ENCODE measurements at regions not wholly inside any gene's neighbourhood (a gene's known extent, or its start where the extent isn't known, plus 50 kb on each side); places are given as distances from the start of the nearest gene placed in this dataset.

DNA sequence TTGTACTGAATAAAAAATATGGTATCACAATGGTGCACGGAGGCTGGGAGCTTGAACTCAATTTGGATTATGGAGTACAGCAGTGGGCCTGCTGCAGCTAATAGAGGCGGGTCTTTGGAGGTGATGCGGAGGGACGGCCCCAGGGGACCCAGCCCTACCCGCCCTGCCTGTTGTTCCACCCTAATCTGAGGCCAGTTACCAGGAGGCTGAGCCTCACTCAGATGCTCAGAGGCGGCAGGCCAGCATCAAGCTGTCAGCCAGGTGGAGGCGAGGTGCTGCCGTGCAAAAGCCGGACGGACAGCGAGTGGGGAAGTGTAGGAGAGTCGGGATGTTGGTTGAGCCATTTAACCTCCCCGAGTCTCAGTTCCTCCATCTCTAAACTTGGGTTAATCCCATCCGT is 218.5 kb upstream of the RGMA start:
- no peak for TF ChIP-seq ZNF584 (CRISPR knock-in tag; IDR thresholded peaks at IDR 0.05; ENCODE audit: low read depth)
- no peak for TF ChIP-seq RFX5 (IDR thresholded peaks at IDR 0.05; ENCODE audit: low read depth, low read length)
- no peak for TF ChIP-seq NRF1 (conservative IDR thresholded peaks at IDR 0.05 in 1 of 2, IDR thresholded peaks at IDR 0.05 in 1 of 2)
- no peak for TF ChIP-seq BMI1 (IDR thresholded peaks at IDR 0.05; ENCODE audit: low read length)
- TF ChIP-seq, protein P1, sequence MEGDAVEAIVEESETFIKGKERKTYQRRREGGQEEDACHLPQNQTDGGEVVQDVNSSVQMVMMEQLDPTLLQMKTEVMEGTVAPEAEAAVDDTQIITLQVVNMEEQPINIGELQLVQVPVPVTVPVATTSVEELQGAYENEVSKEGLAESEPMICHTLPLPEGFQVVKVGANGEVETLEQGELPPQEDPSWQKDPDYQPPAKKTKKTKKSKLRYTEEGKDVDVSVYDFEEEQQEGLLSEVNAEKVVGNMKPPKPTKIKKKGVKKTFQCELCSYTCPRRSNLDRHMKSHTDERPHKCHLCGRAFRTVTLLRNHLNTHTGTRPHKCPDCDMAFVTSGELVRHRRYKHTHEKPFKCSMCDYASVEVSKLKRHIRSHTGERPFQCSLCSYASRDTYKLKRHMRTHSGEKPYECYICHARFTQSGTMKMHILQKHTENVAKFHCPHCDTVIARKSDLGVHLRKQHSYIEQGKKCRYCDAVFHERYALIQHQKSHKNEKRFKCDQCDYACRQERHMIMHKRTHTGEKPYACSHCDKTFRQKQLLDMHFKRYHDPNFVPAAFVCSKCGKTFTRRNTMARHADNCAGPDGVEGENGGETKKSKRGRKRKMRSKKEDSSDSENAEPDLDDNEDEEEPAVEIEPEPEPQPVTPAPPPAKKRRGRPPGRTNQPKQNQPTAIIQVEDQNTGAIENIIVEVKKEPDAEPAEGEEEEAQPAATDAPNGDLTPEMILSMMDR (IDR thresholded peaks at IDR 0.05 in 2 of 3, conservative IDR thresholded peaks at IDR 0.05 in 1 of 3; ENCODE audit: insufficient read depth in 2 of 3, low read depth in 1 of 3, low read length in 3 of 3) = no peak
- TF ChIP-seq TEAD4 (IDR thresholded peaks at IDR 0.05; ENCODE audit: low read length) = no peak
- TF ChIP-seq TEAD4 (CRISPR knock-in tag; IDR thresholded peaks at IDR 0.05; ENCODE audit: borderline replicate concordance) = no peak
- no peak for TF ChIP-seq EZH2 (IDR thresholded peaks at IDR 0.05; ENCODE audit: borderline replicate concordance, low read depth, low read length)
- TF ChIP-seq, protein P2, sequence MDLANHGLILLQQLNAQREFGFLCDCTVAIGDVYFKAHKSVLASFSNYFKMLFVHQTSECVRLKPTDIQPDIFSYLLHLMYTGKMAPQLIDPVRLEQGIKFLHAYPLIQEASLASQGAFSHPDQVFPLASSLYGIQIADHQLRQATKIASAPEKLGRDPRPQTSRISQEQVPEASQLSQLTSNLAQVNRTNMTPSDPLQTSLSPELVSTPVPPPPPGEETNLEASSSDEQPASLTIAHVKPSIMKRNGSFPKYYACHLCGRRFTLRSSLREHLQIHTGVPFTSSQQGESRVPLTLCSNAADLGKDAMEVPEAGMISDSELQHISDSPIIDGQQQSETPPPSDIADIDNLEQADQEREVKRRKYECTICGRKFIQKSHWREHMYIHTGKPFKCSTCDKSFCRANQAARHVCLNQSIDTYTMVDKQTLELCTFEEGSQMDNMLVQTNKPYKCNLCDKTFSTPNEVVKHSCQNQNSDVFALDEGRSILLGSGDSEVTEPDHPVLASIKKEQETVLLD (IDR thresholded peaks at IDR 0.05) = no peak
- TF ChIP-seq RERE (CRISPR knock-in tag; IDR thresholded peaks at IDR 0.05; ENCODE audit: borderline replicate concordance) = no peak
- no peak for TF ChIP-seq FOXM1 (IDR thresholded peaks at IDR 0.05; ENCODE audit: low read depth)
- no peak for TF ChIP-seq FOXM1 (CRISPR knock-in tag; IDR thresholded peaks at IDR 0.05; ENCODE audit: low read depth)
- no peak for TF ChIP-seq DPF2 (IDR thresholded peaks at IDR 0.05)
- TF ChIP-seq TCF7L2 (IDR thresholded peaks at IDR 0.05; ENCODE audit: low read depth, low read length) = no peak
- no peak for TF ChIP-seq MTA1 (IDR thresholded peaks at IDR 0.05; ENCODE audit: borderline replicate concordance)
- no peak for TF ChIP-seq MAX (CRISPR knock-in tag; IDR thresholded peaks at IDR 0.05)

All from K562 (cell line).